22Rv1 (cell line): ENCODE measurements at regions not wholly inside any gene's neighbourhood (a gene's known extent, or its start where the extent isn't known, plus 50 kb on each side); places are given as distances from the start of the nearest gene placed in this dataset.

Experiments
- ZFX ChIP-seq: fragments of 450-650 bp; IDR thresholded peaks from 2 replicates; pipeline ENCODE4 v1.6.1; 2017; ENCODE audit warnings: antibody characterized with exemption, borderline replicate concordance
- TF ChIP-seq, protein P1 (sequence below): fragments of 450-650 bp; IDR thresholded peaks from 2 replicates; pipeline ENCODE4 v1.5.1; 2017; ENCODE audit warnings: mild to moderate bottlenecking

DNA sequence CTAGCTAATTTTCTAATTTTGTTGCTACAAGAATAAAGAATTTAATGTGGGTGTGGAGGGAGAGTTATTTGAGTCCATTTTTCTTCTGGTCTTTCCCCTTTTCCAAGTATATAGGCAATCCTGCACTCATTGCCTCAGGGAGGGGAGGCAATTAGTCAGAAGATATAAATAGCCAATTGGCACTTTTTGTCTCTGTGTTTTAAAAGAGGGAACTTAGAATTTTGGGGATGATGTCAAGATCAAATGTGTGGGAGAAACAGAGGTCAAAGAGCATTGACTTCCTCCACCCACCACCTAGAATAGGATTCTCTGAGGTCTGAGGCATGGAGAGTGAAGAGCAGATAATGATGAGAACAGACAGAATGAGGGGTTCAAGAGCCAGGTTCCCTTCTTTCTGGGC is 120.3 kb upstream of the ZC3H12C start:
- TF ChIP-seq, protein P1, sequence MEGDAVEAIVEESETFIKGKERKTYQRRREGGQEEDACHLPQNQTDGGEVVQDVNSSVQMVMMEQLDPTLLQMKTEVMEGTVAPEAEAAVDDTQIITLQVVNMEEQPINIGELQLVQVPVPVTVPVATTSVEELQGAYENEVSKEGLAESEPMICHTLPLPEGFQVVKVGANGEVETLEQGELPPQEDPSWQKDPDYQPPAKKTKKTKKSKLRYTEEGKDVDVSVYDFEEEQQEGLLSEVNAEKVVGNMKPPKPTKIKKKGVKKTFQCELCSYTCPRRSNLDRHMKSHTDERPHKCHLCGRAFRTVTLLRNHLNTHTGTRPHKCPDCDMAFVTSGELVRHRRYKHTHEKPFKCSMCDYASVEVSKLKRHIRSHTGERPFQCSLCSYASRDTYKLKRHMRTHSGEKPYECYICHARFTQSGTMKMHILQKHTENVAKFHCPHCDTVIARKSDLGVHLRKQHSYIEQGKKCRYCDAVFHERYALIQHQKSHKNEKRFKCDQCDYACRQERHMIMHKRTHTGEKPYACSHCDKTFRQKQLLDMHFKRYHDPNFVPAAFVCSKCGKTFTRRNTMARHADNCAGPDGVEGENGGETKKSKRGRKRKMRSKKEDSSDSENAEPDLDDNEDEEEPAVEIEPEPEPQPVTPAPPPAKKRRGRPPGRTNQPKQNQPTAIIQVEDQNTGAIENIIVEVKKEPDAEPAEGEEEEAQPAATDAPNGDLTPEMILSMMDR, result no peak
- no peak for TF ChIP-seq ZFX
